OCI-LY1 (cell line): ENCODE measurements at regions not wholly inside any gene's neighbourhood (a gene's known extent, or its start where the extent isn't known, plus 50 kb on each side); places are given as distances from the start of the nearest gene placed in this dataset.

Experiments used
- EZH2 ChIP-seq: fragments of 200-600 bp; sonication (generic), shearing (Covaris generic); IDR thresholded peaks from 2 replicates; pipeline ENCODE4 v1.8.0; 2017; ENCODE audit warnings: borderline replicate concordance, mixed run types, mild to moderate bottlenecking, antibody characterized with exemption, low read length, moderate library complexity, mixed read lengths
- TF ChIP-seq, protein P1 (sequence below): fragments of 200-600 bp; sonication (generic), shearing (Covaris generic); IDR thresholded peaks from 2 replicates; pipeline ENCODE4 v1.5.1; 2017; ENCODE audit warnings: mild to moderate bottlenecking, antibody characterized with exemption, low read length, moderate library complexity, mixed read lengths

DNA sequence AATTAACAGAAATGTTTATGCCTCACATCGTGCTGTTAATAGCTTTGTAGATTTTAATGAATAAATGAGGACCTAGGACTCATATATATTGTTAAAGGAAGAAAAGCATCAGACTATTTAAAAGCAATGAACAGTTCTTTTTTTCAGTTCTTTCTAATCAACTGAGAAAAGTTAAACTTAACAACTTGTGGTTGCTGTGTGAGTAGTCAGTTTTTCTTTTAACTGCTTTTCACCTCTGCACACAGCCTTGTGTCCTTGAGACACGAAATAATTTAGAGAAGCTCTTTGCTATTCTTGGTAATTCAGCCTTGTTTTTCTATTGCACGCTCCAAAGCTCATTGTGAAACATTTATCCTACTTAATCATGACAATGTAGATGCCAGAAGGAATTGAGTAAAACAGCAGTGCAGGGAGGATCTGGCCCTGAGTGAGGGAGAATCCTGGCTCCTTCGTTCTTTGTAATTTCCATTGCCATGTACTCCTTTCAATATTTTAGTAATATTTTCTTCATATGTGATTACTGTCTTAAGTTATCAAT lies 499.0 kb downstream of the PYDC2 start:
- TF ChIP-seq, protein P1, sequence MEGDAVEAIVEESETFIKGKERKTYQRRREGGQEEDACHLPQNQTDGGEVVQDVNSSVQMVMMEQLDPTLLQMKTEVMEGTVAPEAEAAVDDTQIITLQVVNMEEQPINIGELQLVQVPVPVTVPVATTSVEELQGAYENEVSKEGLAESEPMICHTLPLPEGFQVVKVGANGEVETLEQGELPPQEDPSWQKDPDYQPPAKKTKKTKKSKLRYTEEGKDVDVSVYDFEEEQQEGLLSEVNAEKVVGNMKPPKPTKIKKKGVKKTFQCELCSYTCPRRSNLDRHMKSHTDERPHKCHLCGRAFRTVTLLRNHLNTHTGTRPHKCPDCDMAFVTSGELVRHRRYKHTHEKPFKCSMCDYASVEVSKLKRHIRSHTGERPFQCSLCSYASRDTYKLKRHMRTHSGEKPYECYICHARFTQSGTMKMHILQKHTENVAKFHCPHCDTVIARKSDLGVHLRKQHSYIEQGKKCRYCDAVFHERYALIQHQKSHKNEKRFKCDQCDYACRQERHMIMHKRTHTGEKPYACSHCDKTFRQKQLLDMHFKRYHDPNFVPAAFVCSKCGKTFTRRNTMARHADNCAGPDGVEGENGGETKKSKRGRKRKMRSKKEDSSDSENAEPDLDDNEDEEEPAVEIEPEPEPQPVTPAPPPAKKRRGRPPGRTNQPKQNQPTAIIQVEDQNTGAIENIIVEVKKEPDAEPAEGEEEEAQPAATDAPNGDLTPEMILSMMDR = no peak
- TF ChIP-seq EZH2 = no peak
